ENCODE measurements at regions not wholly inside any gene's neighbourhood (a gene's known extent, or its start where the extent isn't known, plus 50 kb on each side); places are given as distances from the start of the nearest gene placed in this dataset.
"Not testable (repeated sequence)": the region's sequence is repeated elsewhere in the genome, so short reads cannot be mapped to it uniquely, and the experiment has no call there.

- no peak for DNase-seq
Observed at GRCh38 chr7:50251765-50252164, 52.8 kb upstream of the IKZF1 start.

- no peak for DNase-seq
Observed at GRCh38 chr7:50246551-50246950, 58.0 kb upstream of the IKZF1 start.

- DNase-seq = not testable (repeated sequence)
Observed at GRCh38 chr7:50242111-50242510, 62.4 kb upstream of the IKZF1 start.

- DNase-seq = not testable (repeated sequence)
Observed at GRCh38 chr7:50240699-50241098, 63.8 kb upstream of the IKZF1 start.

GRCh38 chr7:50229964-50230363 is 74.6 kb upstream of the IKZF1 start:
- DNase-seq = no peak

GRCh38 chr7:50228148-50228547 is 76.4 kb upstream of the IKZF1 start:
- no peak for DNase-seq

- no peak for DNase-seq
Observed at GRCh38 chr7:50227726-50228125, 76.8 kb upstream of the IKZF1 start.

- no peak for DNase-seq
Observed at GRCh38 chr7:50226669-50227068, 77.8 kb upstream of the IKZF1 start.

- DNase-seq = no peak
Observed at GRCh38 chr7:50226145-50226544, 78.4 kb upstream of the IKZF1 start.

- DNase-seq = no peak
Observed at GRCh38 chr7:50221433-50221832, 83.1 kb upstream of the IKZF1 start.

- no peak for DNase-seq
Observed at GRCh38 chr7:50221028-50221427, 83.5 kb upstream of the IKZF1 start.

GRCh38 chr7:50220273-50220672 is 84.2 kb upstream of the IKZF1 start:
- DNase-seq = no peak

- no peak for DNase-seq
Observed at GRCh38 chr7:50217821-50218281, 86.7 kb upstream of the IKZF1 start.

- no peak for DNase-seq
Observed at GRCh38 chr7:50217401-50217800, 87.1 kb upstream of the IKZF1 start.

- DNase-seq = no peak
Observed at GRCh38 chr7:50216626-50217025, 87.9 kb upstream of the IKZF1 start.

GRCh38 chr7:50214771-50215170 is 89.7 kb upstream of the IKZF1 start:
- no peak for DNase-seq

- DNase-seq = no peak
Observed at GRCh38 chr7:50214126-50214670, 90.3 kb upstream of the IKZF1 start.

- DNase-seq = no peak
Observed at GRCh38 chr7:50213622-50214017, 90.9 kb upstream of the IKZF1 start.

GRCh38 chr7:50212666-50213621 is 91.6 kb upstream of the IKZF1 start:
- no peak for DNase-seq

- DNase-seq = no peak
Observed at GRCh38 chr7:50212016-50212325, 92.5 kb upstream of the IKZF1 start.

- DNase-seq = no peak
Observed at GRCh38 chr7:50211130-50212015, 93.1 kb upstream of the IKZF1 start.

- DNase-seq = no peak
Observed at GRCh38 chr7:50210706-50211115, 93.8 kb upstream of the IKZF1 start.

- peak; percentile 55 for DNase-seq
Observed at GRCh38 chr7:50209461-50210135, 94.9 kb upstream of the IKZF1 start.
